GM12865 (cell line): ENCODE measurements at regions not wholly inside any gene's neighbourhood (a gene's known extent, or its start where the extent isn't known, plus 50 kb on each side); places are given as distances from the start of the nearest gene placed in this dataset.

Experiments
- DNase-seq: peaks from one replicate; pipeline ENCODE4 v3.0.0; 2010; ENCODE audit warnings: low read depth
- H3K4me3 ChIP-seq: 2 replicates; pipeline ENCODE4 v1.5.1; 2011; ENCODE audit warnings: mild to moderate bottlenecking, low read depth, low read length, control low read depth
- TF ChIP-seq, protein P1 (sequence below): IDR thresholded peaks from 2 replicates; pipeline ENCODE4 v1.5.1; 2011; ENCODE audit warnings: low read length, control low read depth, low read depth, inconsistent platforms; ENCODE audit not compliant: insufficient read depth; ENCODE audit errors: missing control alignments

GRCh38 chr4:79181190-79181589, 144.7 kb downstream of the NAA11 start:
- DNase-seq: no peak
- no peak overlapping the region for H3K4me3 ChIP-seq
- TF ChIP-seq, protein P1, sequence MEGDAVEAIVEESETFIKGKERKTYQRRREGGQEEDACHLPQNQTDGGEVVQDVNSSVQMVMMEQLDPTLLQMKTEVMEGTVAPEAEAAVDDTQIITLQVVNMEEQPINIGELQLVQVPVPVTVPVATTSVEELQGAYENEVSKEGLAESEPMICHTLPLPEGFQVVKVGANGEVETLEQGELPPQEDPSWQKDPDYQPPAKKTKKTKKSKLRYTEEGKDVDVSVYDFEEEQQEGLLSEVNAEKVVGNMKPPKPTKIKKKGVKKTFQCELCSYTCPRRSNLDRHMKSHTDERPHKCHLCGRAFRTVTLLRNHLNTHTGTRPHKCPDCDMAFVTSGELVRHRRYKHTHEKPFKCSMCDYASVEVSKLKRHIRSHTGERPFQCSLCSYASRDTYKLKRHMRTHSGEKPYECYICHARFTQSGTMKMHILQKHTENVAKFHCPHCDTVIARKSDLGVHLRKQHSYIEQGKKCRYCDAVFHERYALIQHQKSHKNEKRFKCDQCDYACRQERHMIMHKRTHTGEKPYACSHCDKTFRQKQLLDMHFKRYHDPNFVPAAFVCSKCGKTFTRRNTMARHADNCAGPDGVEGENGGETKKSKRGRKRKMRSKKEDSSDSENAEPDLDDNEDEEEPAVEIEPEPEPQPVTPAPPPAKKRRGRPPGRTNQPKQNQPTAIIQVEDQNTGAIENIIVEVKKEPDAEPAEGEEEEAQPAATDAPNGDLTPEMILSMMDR: no peak

DNA sequence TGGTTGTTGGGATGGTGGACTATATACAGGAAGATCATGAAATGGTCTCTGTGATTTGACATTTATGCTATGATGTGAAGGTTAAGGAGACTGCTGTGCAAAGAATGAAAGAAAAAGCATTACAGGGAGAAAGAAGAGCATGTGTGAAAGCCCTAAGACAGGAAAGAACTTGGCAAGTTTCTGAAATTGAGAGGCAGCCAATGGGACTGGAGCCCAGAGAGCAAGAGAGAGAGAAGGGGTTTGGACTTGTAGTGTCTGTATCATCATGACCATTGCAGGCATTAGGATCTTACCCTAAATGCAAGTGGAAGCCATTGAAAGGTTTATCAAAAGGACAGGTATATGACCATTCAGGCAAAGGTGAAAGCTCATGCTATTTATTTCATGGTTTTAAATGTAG, 147.1 kb downstream of the NAA11 start:
- peak; percentile 25 for DNase-seq
- H3K4me3 ChIP-seq: no peak overlapping the region
- TF ChIP-seq, protein P1: no peak

GRCh38 chr4:79177388-79177787, 148.5 kb downstream of the NAA11 start:
- peak; percentile 36 for DNase-seq
- TF ChIP-seq, protein P1: no peak
- H3K4me3 ChIP-seq: no peak overlapping the region

GRCh38 chr4:79176351-79176750, 149.5 kb downstream of the NAA11 start:
- no peak overlapping the region for H3K4me3 ChIP-seq
- TF ChIP-seq, protein P1: no peak
- no peak for DNase-seq

- DNase-seq: no peak
- TF ChIP-seq, protein P1: no peak
- no peak overlapping the region for H3K4me3 ChIP-seq
Measured at GRCh38 chr4:79175716-79176115, 150.1 kb downstream of the NAA11 start.

DNA sequence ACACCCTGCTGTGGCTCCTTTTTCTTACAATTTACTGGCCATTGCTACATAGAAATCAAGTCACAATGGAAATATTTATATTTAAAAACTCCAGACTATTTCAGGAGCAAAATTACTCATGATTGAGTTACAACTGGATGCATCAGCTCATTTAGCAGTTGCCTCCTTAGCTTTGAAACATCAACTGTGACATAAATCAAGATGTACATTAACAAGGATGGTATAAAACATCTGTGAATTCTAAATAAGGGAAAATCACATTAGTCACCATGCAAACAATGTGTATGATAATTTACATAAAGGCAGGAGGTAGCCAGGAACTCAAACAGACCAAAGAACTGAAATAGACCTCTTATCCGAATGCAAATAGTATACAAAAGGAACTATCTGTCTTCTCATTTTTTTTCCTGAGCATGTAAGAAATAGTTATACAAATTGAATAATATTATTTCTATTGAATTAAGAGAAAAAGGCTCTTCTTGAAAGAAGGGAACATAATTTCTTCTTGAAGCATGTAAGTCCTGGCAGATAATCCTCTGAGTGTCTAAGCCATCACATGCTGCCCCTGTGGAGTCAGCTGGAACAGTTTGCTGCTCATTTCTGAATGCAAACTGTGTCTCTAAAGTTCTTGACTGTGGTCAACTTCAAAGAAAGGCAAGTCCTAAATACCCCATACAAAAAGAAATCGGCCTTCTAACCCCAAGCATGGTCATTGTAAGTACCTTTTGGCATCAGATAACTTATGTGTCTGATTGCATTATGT, 151.2 kb downstream of the NAA11 start:
- H3K4me3 ChIP-seq: no peak overlapping the region
- DNase-seq: no peak
- TF ChIP-seq, protein P1: no peak

- H3K4me3 ChIP-seq: no peak overlapping the region
- DNase-seq: no peak
- TF ChIP-seq, protein P1: no peak
Measured at GRCh38 chr4:79173186-79173585, 152.7 kb downstream of the NAA11 start.
